IMR-90 (cell line): ENCODE measurements at regions not wholly inside any gene's neighbourhood (a gene's known extent, or its start where the extent isn't known, plus 50 kb on each side); places are given as distances from the start of the nearest gene placed in this dataset.

ENCODE experiments used
- ATAC-seq: fragments of 200-7000 bp; cut with Tn5 transposase; 2 replicates; pipeline ENCODE4 v1.9.1; 2020; ENCODE audit warnings: low read depth, mild to moderate bottlenecking, moderate library complexity
- BruUV-seq: library from RNA; stranded (reverse); fragments of 400-500 nt; replicated peaks from 2 replicates; lab custom pipeline; 2021; lab: Mats Ljungman, UMichigan
- CTCF ChIA-PET: fragments of 300-600 bp; formaldehyde crosslinking; extraction: SDS; loops from one replicate; lab custom pipeline; 2021; ENCODE audit warnings: antibody characterized with exemption; lab: Yijun Ruan, JAX
- POLR2A ChIA-PET: fragments of 300-600 bp; sonication (Branson Sonifier 250); formaldehyde crosslinking; loops from one replicate; lab custom pipeline; 2022; ENCODE audit warnings: antibody characterized with exemption; ENCODE audit not compliant: unreplicated experiment; lab: Charles Lee
- DNase-seq: peaks from one replicate; pipeline ENCODE4 v3.0.0; 2013
- H2AFZ ChIP-seq: replicated peaks from 2 replicates; pipeline ENCODE3; 2013; ENCODE audit warnings: low read length, mild to moderate bottlenecking; ENCODE audit not compliant: poor library complexity
- H2AK5ac ChIP-seq: 2 replicates; pipeline ENCODE4 v1.6.1; 2013; ENCODE audit warnings: low read depth, low read length, inconsistent platforms
- H2AK9ac ChIP-seq: replicated peaks from 2 replicates; pipeline ENCODE3; 2013; ENCODE audit warnings: mild to moderate bottlenecking, low read depth, low read length, moderate library complexity; ENCODE audit not compliant: poor library complexity
- H2BK120ac ChIP-seq: 2 replicates; pipeline ENCODE4 v1.6.1; 2013; ENCODE audit warnings: low read depth, low read length, inconsistent platforms
- H2BK15ac ChIP-seq: 3 replicates; pipeline ENCODE4 v1.6.1; 2013; ENCODE audit warnings: low read depth, low read length, inconsistent platforms
- H2BK20ac ChIP-seq: 2 replicates; pipeline ENCODE4 v1.6.1; 2013; ENCODE audit warnings: low read depth, mild to moderate bottlenecking, inconsistent platforms, low read length, moderate library complexity
- H2BK5ac ChIP-seq: 2 replicates; pipeline ENCODE4 v1.6.1; 2013; ENCODE audit warnings: mild to moderate bottlenecking, low read depth, low read length, inconsistent platforms; ENCODE audit not compliant: poor library complexity, severe bottlenecking
- H3K14ac ChIP-seq: replicated peaks from 2 replicates; pipeline ENCODE4 v1.6.1; 2013; ENCODE audit warnings: low read depth, low read length, inconsistent platforms
- H3K18ac ChIP-seq: 2 replicates; pipeline ENCODE4 v1.6.1; 2013; ENCODE audit warnings: low read depth, low read length, control low read depth
- H3K23ac ChIP-seq: 2 replicates; pipeline ENCODE4 v1.6.1; 2013; ENCODE audit warnings: low read depth, low read length, inconsistent platforms
- H3K27ac ChIP-seq: 2 replicates; pipeline ENCODE4 v1.5.1; 2013; ENCODE audit warnings: mild to moderate bottlenecking, control low read depth, low read length; ENCODE audit not compliant: insufficient read depth
- H3K27me3 ChIP-seq: 2 replicates; pipeline ENCODE4 v1.6.1; 2013; ENCODE audit warnings: low read length; ENCODE audit not compliant: control insufficient read depth, insufficient read depth
- H3K36me3 ChIP-seq: 2 replicates; pipeline ENCODE4 v1.6.1; 2013; ENCODE audit warnings: low read length, mixed read lengths; ENCODE audit not compliant: control insufficient read depth, insufficient read depth
- H3K4ac ChIP-seq: 2 replicates; pipeline ENCODE4 v1.6.1; 2013; ENCODE audit warnings: low read depth, low read length, inconsistent platforms
- H3K4me1 ChIP-seq: 2 replicates; pipeline ENCODE4 v1.6.1; 2013; ENCODE audit warnings: low read length, mixed read lengths; ENCODE audit not compliant: control insufficient read depth, insufficient read depth
- H3K4me2 ChIP-seq: 2 replicates; pipeline ENCODE4 v1.6.1; 2013; ENCODE audit warnings: low read depth, mild to moderate bottlenecking, control low read depth, low read length, moderate library complexity
- H3K4me3 ChIP-seq: 2 replicates; pipeline ENCODE4 v1.5.1; 2013; ENCODE audit warnings: low read depth, mild to moderate bottlenecking, control low read depth, low read length, moderate library complexity; ENCODE audit not compliant: insufficient read depth
- H3K56ac ChIP-seq: 2 replicates; pipeline ENCODE4 v1.6.1; 2013; ENCODE audit warnings: low read length, inconsistent platforms; ENCODE audit not compliant: insufficient read depth; ENCODE audit errors: extremely low read depth
- H3K79me1 ChIP-seq, 2 experiments: 2 replicates each; pipeline ENCODE4 v1.6.1; 2013; ENCODE audit warnings: low read length in 2 of 2, inconsistent platforms in 1 of 2, low read depth in 1 of 2
- H3K9ac ChIP-seq: 2 replicates; pipeline ENCODE4 v1.6.1; 2013; ENCODE audit warnings: low read depth, low read length, control low read depth
- H3K9me1 ChIP-seq: 2 replicates; pipeline ENCODE4 v1.6.1; 2013; ENCODE audit warnings: low read length, inconsistent platforms; ENCODE audit not compliant: insufficient read depth
- H3K9me3 ChIP-seq: 2 replicates; pipeline ENCODE4 v1.6.1; 2013; ENCODE audit warnings: low read length; ENCODE audit not compliant: control insufficient read depth, insufficient read depth
- H4K20me1 ChIP-seq: 2 replicates; pipeline ENCODE4 v1.6.1; 2013; ENCODE audit warnings: low read length, inconsistent platforms; ENCODE audit not compliant: insufficient read depth
- H4K5ac ChIP-seq: 2 replicates; pipeline ENCODE4 v1.6.1; 2013; ENCODE audit warnings: mild to moderate bottlenecking, low read depth, low read length, control low read depth
- H4K8ac ChIP-seq, 2 experiments: 2 replicates each; pipeline ENCODE4 v1.6.1; 2013; ENCODE audit warnings: low read depth in 2 of 2, low read length in 2 of 2, control low read depth in 1 of 2, inconsistent platforms in 1 of 2
- H4K91ac ChIP-seq: 2 replicates; pipeline ENCODE4 v1.6.1; 2013; ENCODE audit warnings: low read depth, low read length, inconsistent platforms; ENCODE audit not compliant: insufficient read depth
- BHLHE40 ChIP-seq: fragments of 150-350 bp; IDR thresholded peaks from 2 replicates; pipeline ENCODE4 v1.6.1; 2016; ENCODE audit warnings: mild to moderate bottlenecking, low read depth, low read length
- CEBPB ChIP-seq: IDR thresholded peaks from 2 replicates; pipeline ENCODE4 v1.6.1; 2012; ENCODE audit warnings: low read depth, low read length, improper control_type of control experiment
- CHD1 ChIP-seq: IDR thresholded peaks from 2 replicates; pipeline ENCODE4 v1.6.1; 2012; ENCODE audit warnings: low read depth, low read length, improper control_type of control experiment
- CTCF ChIP-seq: conservative IDR thresholded peaks from 2 replicates; pipeline ENCODE4 v1.5.1; 2012; ENCODE audit warnings: mild to moderate bottlenecking, low read depth, low read length, improper control_type of control experiment
- ELK1 ChIP-seq: fragments of 150-350 bp; IDR thresholded peaks from 2 replicates; pipeline ENCODE4 v1.6.1; 2016; ENCODE audit warnings: low read depth, mild to moderate bottlenecking, low read length, moderate library complexity, borderline replicate concordance
- FOS ChIP-seq: fragments of 150-350 bp; IDR thresholded peaks from 2 replicates; pipeline ENCODE4 v1.6.1; 2016; ENCODE audit warnings: low read depth, low read length
- MAFK ChIP-seq: IDR thresholded peaks from 2 replicates; pipeline ENCODE4 v1.6.1; 2012; ENCODE audit warnings: low read depth, low read length, improper control_type of control experiment
- MAZ ChIP-seq: IDR thresholded peaks from 2 replicates; pipeline ENCODE4 v1.6.1; 2012; ENCODE audit warnings: low read depth, mild to moderate bottlenecking, low read length, improper control_type of control experiment, moderate library complexity, borderline replicate concordance
- MXI1 ChIP-seq: IDR thresholded peaks from 2 replicates; pipeline ENCODE4 v1.6.1; 2012; ENCODE audit warnings: low read depth, mild to moderate bottlenecking, low read length, moderate library complexity, borderline replicate concordance
- POLR2A ChIP-seq: IDR thresholded peaks from 2 replicates; pipeline ENCODE4 v1.6.1; 2012; ENCODE audit warnings: mild to moderate bottlenecking, low read depth, low read length
- RAD21 ChIP-seq: IDR thresholded peaks from 2 replicates; pipeline ENCODE4 v1.6.1; 2012; ENCODE audit warnings: low read length, improper control_type of control experiment
- RCOR1 ChIP-seq: IDR thresholded peaks from 2 replicates; pipeline ENCODE4 v1.6.1; 2012; ENCODE audit warnings: mild to moderate bottlenecking, low read length, improper control_type of control experiment; ENCODE audit not compliant: insufficient replicate concordance
- RFX5 ChIP-seq: IDR thresholded peaks from 2 replicates; pipeline ENCODE4 v1.8.0; 2012; ENCODE audit warnings: low read depth, mild to moderate bottlenecking, low read length, moderate library complexity
- SMC3 ChIP-seq: fragments of 150-350 bp; IDR thresholded peaks from 2 replicates; pipeline ENCODE4 v1.6.1; 2016; ENCODE audit warnings: low read depth, mild to moderate bottlenecking, antibody characterized with exemption, low read length, moderate library complexity
- WGBS, 2 experiments: methylation state at CpG; one replicate each; pipeline versions ENCODE4 v1.1.5 to v1.1.7; 2013; ENCODE audit warnings: missing lambda C conversion rate in 2 of 2; ENCODE audit not compliant: insufficient read length in 1 of 2; ENCODE audit errors: extremely low coverage in 2 of 2; 5-methylcytosine and 5-hydroxymethylcytosine counted together
- dilution Hi-C: fragments of 300-500 bp; cut with HindIII; formaldehyde crosslinking; loops from one replicate; pipeline ENCODE4 v1.14.3; 2018; ENCODE audit warnings: low sequenced_read_pairs; ENCODE audit not compliant: unreplicated experiment
- in situ Hi-C: fragments of 300-500 bp; cut with MboI; formaldehyde crosslinking; loops from 3 replicates; pipeline ENCODE4 v1.14.3; 2019; ENCODE audit warnings: low sequenced_read_pairs, inconsistent platforms, mixed read lengths
- intact Hi-C: fragments of 100-400 bp; cut with micrococcal nuclease; formaldehyde crosslinking; loops from 2 replicates; pipeline ENCODE4 v1.10.0; 2022

- ChIA-PET POLR2A (no interaction called here), CTCF (interaction anchor here (0.9 to 2.1 kb wide), 3 partner anchors 11 to 45 kb away, joined by 3 to 7 read pairs (median 5); no protein-coding TSS in a partner anchor)
- dilution Hi-C loops (no loop called here), intact Hi-C loops (no loop called here), in situ Hi-C loops (no loop called here)
- Histone ChIP-seq H2BK20ac (no peak overlapping the region), H2BK5ac (no peak overlapping the region), H3K79me1 (no peaks in the 10 kb centered on the region), H4K8ac (no peak overlapping the region), H3K9ac (no peak overlapping the region), H2AK9ac (no peak overlapping the region), H3K9me3 (no peaks in the 10 kb centered on the region), H2BK120ac (no peak overlapping the region), H3K4me1 (no peaks in the 10 kb centered on the region; the same call in 1 of the 2 replicates), H3K4me2 (peak overlapping the region; percentile 55), H3K36me3 (no peaks in the 10 kb centered on the region), H3K18ac (no peak overlapping the region), H3K27ac (no peak overlapping the region), H2AK5ac (no peak overlapping the region), H3K14ac (no peak overlapping the region), H3K56ac (no peak overlapping the region), H3K27me3 (no peaks in the 10 kb centered on the region), H3K4ac (no peak overlapping the region), H4K5ac (no peak overlapping the region), H2BK15ac (no peak overlapping the region), H2AFZ (no peak overlapping the region), H3K4me3 (no peak overlapping the region), H4K20me1 (no peaks in the 10 kb centered on the region), H4K91ac (no peak overlapping the region), H3K23ac (no peak overlapping the region), H3K9me1 (no peaks in the 10 kb centered on the region)
- peak; percentile 64 for ATAC-seq
- TF ChIP-seq RFX5 (no peak), CTCF (no peak), RAD21 (no peak), MXI1 (no peak), CHD1 (no peak), RCOR1 (no peak), FOS (no peak), POLR2A (no peak), BHLHE40 (no peak), CEBPB (no peak), ELK1 (no peak), SMC3 (no peak), MAFK (no peak), MAZ (no peak)
- BruUV-seq, result no TSS peak
- DNase-seq, result peak; percentile 56
- 20% methylated on average over 1 of the region's 12 CpGs; no CpG with 5 or more reads in 1 of the 2 experiments for WGBS, 2 experiments
Measured at GRCh38 chr15:95464509-95464908, 866.0 kb upstream of the NR2F2 start.
